T47D (cell line): ENCODE measurements at regions not wholly inside any gene's neighbourhood (a gene's known extent, or its start where the extent isn't known, plus 50 kb on each side); places are given as distances from the start of the nearest gene placed in this dataset.

ENCODE experiments used
- DNase-seq, 2 experiments: peaks; one replicate each; pipeline versions ENCODE4 v3.0.0 to v3.0.0-alpha.2; 2011 to 2012; ENCODE audit warnings: low read depth in 1 of 2, low spot score in 1 of 2
- JUND ChIP-seq: IDR thresholded peaks from 2 replicates; pipeline ENCODE4 v1.6.1; 2012; ENCODE audit warnings: low read depth
- in situ Hi-C: cut with HindIII; loops from 2 replicates; pipeline ENCODE4 v1.10.0; 2016; ENCODE audit warnings: low sequenced_read_pairs, low pct_unique_long_range_greater_than_20kb

- in situ Hi-C loops, result no loop called here
- DNase-seq, result no peak
- no peak for TF ChIP-seq JUND
Observed at GRCh38 chr3:72296477-72297111, 511.6 kb upstream of the PROK2 start.

GRCh38 chr3:72295962-72296450 is 511.1 kb upstream of the PROK2 start:
- DNase-seq, result no peak
- in situ Hi-C loops, result no loop called here
- no peak for TF ChIP-seq JUND

GRCh38 chr3:72295276-72295961 is 510.5 kb upstream of the PROK2 start:
- no peak for DNase-seq
- no peak for TF ChIP-seq JUND
- in situ Hi-C loops, result no loop called here

- TF ChIP-seq JUND, result no peak
- no peak for DNase-seq
- in situ Hi-C loops, result no loop called here
Observed at GRCh38 chr3:72290859-72291638, 506.1 kb upstream of the PROK2 start.

GRCh38 chr3:72289692-72290071 is 504.7 kb upstream of the PROK2 start:
- no peak for TF ChIP-seq JUND
- in situ Hi-C loops, result no loop called here
- DNase-seq, result no peak

- no peak for TF ChIP-seq JUND
- peak; percentile 46 to 74 for DNase-seq
- in situ Hi-C loops, result no loop called here
Observed at GRCh38 chr3:72288955-72289691, 504.2 kb upstream of the PROK2 start.

- TF ChIP-seq JUND, result no peak
- in situ Hi-C loops, result no loop called here
- DNase-seq, result peak in 1 of 2 experiments; percentile 43
Observed at GRCh38 chr3:72287956-72288355, 503.0 kb upstream of the PROK2 start.

- DNase-seq, result no peak
- in situ Hi-C loops, result no loop called here
- no peak for TF ChIP-seq JUND
Observed at GRCh38 chr3:72285502-72285901, 500.6 kb upstream of the PROK2 start.

- no peak for DNase-seq
- in situ Hi-C loops, result no loop called here
- no peak for TF ChIP-seq JUND
Observed at GRCh38 chr3:72284471-72284870, 499.5 kb upstream of the PROK2 start.

GRCh38 chr3:72282918-72283317 is 498.0 kb upstream of the PROK2 start:
- DNase-seq, result no peak
- TF ChIP-seq JUND, result no peak
- in situ Hi-C loops, result no loop called here

GRCh38 chr3:72281551-72281950 is 496.6 kb upstream of the PROK2 start:
- no peak for DNase-seq
- in situ Hi-C loops, result no loop called here
- no peak for TF ChIP-seq JUND

- in situ Hi-C loops, result no loop called here
- DNase-seq, result no peak
- TF ChIP-seq JUND, result no peak
Observed at GRCh38 chr3:72280876-72281275, 495.9 kb upstream of the PROK2 start.

- DNase-seq, result no peak
- in situ Hi-C loops, result no loop called here
- TF ChIP-seq JUND, result no peak
Observed at GRCh38 chr3:72279631-72280041, 494.7 kb upstream of the PROK2 start.
